Ishikawa (cell line): ENCODE measurements at regions not wholly inside any gene's neighbourhood (a gene's known extent, or its start where the extent isn't known, plus 50 kb on each side); places are given as distances from the start of the nearest gene placed in this dataset.

Source experiments
- EP300 ChIP-seq: IDR thresholded peaks from 2 replicates; pipeline ENCODE4 v1.6.1; 2012; ENCODE audit warnings: borderline replicate concordance
- FOXM1 ChIP-seq: IDR thresholded peaks from 2 replicates; pipeline ENCODE4 v1.6.1; 2012; ENCODE audit warnings: low read depth, borderline replicate concordance

DNA sequence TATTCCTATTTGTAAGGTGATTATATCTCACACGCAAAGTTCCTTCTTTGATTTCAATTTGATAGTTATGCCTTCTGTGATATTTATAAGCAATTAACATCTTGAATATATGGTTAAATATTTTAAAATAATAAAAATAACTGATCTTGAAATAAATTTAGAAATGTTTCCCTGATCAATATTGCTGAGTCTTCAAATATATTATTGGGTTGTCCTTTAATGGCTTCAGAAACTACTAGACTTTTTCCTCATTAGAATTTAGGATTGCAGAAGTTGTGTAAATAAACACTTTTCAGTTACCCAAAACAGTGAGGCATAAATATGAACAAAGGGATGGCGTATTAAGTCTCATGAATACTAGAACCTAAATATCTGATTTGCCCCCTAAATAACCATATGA, 252.3 kb upstream of the PRR20A start:
- no peak for TF ChIP-seq FOXM1
- TF ChIP-seq EP300 = no peak
